ENCODE measurements at regions not wholly inside any gene's neighbourhood (a gene's known extent, or its start where the extent isn't known, plus 50 kb on each side); places are given as distances from the start of the nearest gene placed in this dataset.

- H3K27me3 Mint-ChIP-seq = no peaks in the 10 kb centered on the region
Observed at GRCh38 chr11:106333678-106334077, 256.2 kb downstream of the AASDHPPT start.

GRCh38 chr11:106344394-106344793 is 266.9 kb downstream of the AASDHPPT start:
- DNase-seq = no peak
- Mint-ChIP-seq H3K27me3 (no peaks in the 10 kb centered on the region), H3K36me3 (ENCODE audit: insufficient read depth) (no peaks in the 10 kb centered on the region), H3K4me3 (no peak overlapping the region), H3K27ac (no peak overlapping the region), H3K9me3 (peaks cover 3 to 9% of the 10 kb centered on the region in 2 donors), H3K4me1 (ENCODE audit: low read depth in 2 of 2) (no peaks in the 10 kb centered on the region)
- no peak for ATAC-seq (replicated peaks)

More at GRCh38 chr11:106333678-106334077, 256.2 kb downstream of the AASDHPPT start:
- Mint-ChIP-seq H3K9me3 (peaks cover 8 to 9% of the 10 kb centered on the region in 2 donors), H3K4me3 (no peak overlapping the region), H3K27ac (no peak overlapping the region), H3K36me3 (ENCODE audit: insufficient read depth) (no peaks in the 10 kb centered on the region), H3K4me1 (ENCODE audit: low read depth in 2 of 2) (no peaks in the 10 kb centered on the region)
- DNase-seq = no peak
- ATAC-seq (replicated peaks) = no peak

- no peaks in the 10 kb centered on the region for H3K27me3 Mint-ChIP-seq
- no peak for ATAC-seq (replicated peaks)
- no peak overlapping the region for H3K4me3 Mint-ChIP-seq
- no peaks in the 10 kb centered on the region for H3K36me3 Mint-ChIP-seq (ENCODE audit: insufficient read depth)
- no peak for DNase-seq
- H3K4me1 Mint-ChIP-seq (ENCODE audit: low read depth in 2 of 2) = no peaks in the 10 kb centered on the region
- H3K9me3 Mint-ChIP-seq = peaks cover 8 to 9% of the 10 kb centered on the region in 2 donors
- no peak overlapping the region for H3K27ac Mint-ChIP-seq
Observed at GRCh38 chr11:106344966-106345365, 267.5 kb downstream of the AASDHPPT start.

- no peak overlapping the region for H3K27ac Mint-ChIP-seq
- no peak for DNase-seq
- H3K27me3 Mint-ChIP-seq = no peaks in the 10 kb centered on the region
- no peaks in the 10 kb centered on the region for H3K4me1 Mint-ChIP-seq (ENCODE audit: low read depth in 2 of 2)
- ATAC-seq (replicated peaks) = no peak
- H3K36me3 Mint-ChIP-seq (ENCODE audit: insufficient read depth) = no peaks in the 10 kb centered on the region
- H3K4me3 Mint-ChIP-seq = no peak overlapping the region
- H3K9me3 Mint-ChIP-seq = peaks cover 5 to 16% of the 10 kb centered on the region in 2 donors
Observed at GRCh38 chr11:106353031-106353430, 275.6 kb downstream of the AASDHPPT start.

GRCh38 chr11:106369224-106369623 is 291.8 kb downstream of the AASDHPPT start:
- Mint-ChIP-seq H3K9me3 (no peaks in the 10 kb centered on the region), H3K4me1 (ENCODE audit: low read depth in 2 of 2) (no peaks in the 10 kb centered on the region), H3K36me3 (ENCODE audit: insufficient read depth) (no peaks in the 10 kb centered on the region), H3K4me3 (no peak overlapping the region), H3K27ac (no peak overlapping the region), H3K27me3 (no peaks in the 10 kb centered on the region)
- ATAC-seq (replicated peaks) (no peak), DNase-seq (no peak)

GRCh38 chr11:106378513-106379179 is 301.2 kb downstream of the AASDHPPT start:
- ATAC-seq (replicated peaks) = no peak
- H3K4me3 Mint-ChIP-seq = no peak overlapping the region
- H3K36me3 Mint-ChIP-seq (ENCODE audit: insufficient read depth) = no peaks in the 10 kb centered on the region
- H3K4me1 Mint-ChIP-seq (ENCODE audit: low read depth in 2 of 2) = no peaks in the 10 kb centered on the region
- H3K9me3 Mint-ChIP-seq = peaks cover 6 to 8% of the 10 kb centered on the region in 2 donors
- no peak overlapping the region for H3K27ac Mint-ChIP-seq
- DNase-seq = no peak
- H3K27me3 Mint-ChIP-seq = no peaks in the 10 kb centered on the region

- Mint-ChIP-seq H3K4me1 (ENCODE audit: low read depth in 2 of 2) (no peaks in the 10 kb centered on the region), H3K27me3 (no peaks in the 10 kb centered on the region)
- no peak for DNase-seq
Observed at GRCh38 chr11:106379265-106379664, 301.8 kb downstream of the AASDHPPT start.

GRCh38 chr11:106379712-106380111 is 302.2 kb downstream of the AASDHPPT start:
- H3K36me3 Mint-ChIP-seq (ENCODE audit: insufficient read depth) = no peaks in the 10 kb centered on the region
- no peaks in the 10 kb centered on the region for H3K27me3 Mint-ChIP-seq
- peaks cover 6 to 9% of the 10 kb centered on the region in 2 donors for H3K9me3 Mint-ChIP-seq
- ATAC-seq (replicated peaks) = no peak
- H3K4me3 Mint-ChIP-seq = no peak overlapping the region
- H3K27ac Mint-ChIP-seq = no peak overlapping the region
- no peaks in the 10 kb centered on the region for H3K4me1 Mint-ChIP-seq (ENCODE audit: low read depth in 2 of 2)
- DNase-seq = no peak

More at GRCh38 chr11:106379265-106379664, 301.8 kb downstream of the AASDHPPT start:
- Mint-ChIP-seq H3K9me3 (peaks cover 6 to 9% of the 10 kb centered on the region in 2 donors), H3K27ac (no peak overlapping the region), H3K4me3 (no peak overlapping the region), H3K36me3 (ENCODE audit: insufficient read depth) (no peaks in the 10 kb centered on the region)
- ATAC-seq (replicated peaks) = no peak

- DNase-seq (no peak), ATAC-seq (replicated peaks) (no peak)
- no peak overlapping the region for H3K27ac Mint-ChIP-seq
- H3K9me3 Mint-ChIP-seq = peaks cover 5 to 6% of the 10 kb centered on the region in 2 donors
- no peaks in the 10 kb centered on the region for H3K36me3 Mint-ChIP-seq (ENCODE audit: insufficient read depth)
- H3K4me3 Mint-ChIP-seq = no peak overlapping the region
- H3K27me3 Mint-ChIP-seq = no peaks in the 10 kb centered on the region
- no peaks in the 10 kb centered on the region for H3K4me1 Mint-ChIP-seq (ENCODE audit: low read depth in 2 of 2)
Observed at GRCh38 chr11:106381895-106382294, 304.4 kb downstream of the AASDHPPT start.

- no peak for ATAC-seq (replicated peaks)
- no peaks in the 10 kb centered on the region for H3K4me1 Mint-ChIP-seq (ENCODE audit: low read depth in 2 of 2)
- no peaks in the 10 kb centered on the region for H3K27me3 Mint-ChIP-seq
- H3K36me3 Mint-ChIP-seq (ENCODE audit: insufficient read depth) = no peaks in the 10 kb centered on the region
- H3K9me3 Mint-ChIP-seq = peaks cover 0 to 5% of the 10 kb centered on the region in 2 donors
- no peak overlapping the region for H3K4me3 Mint-ChIP-seq
- no peak for DNase-seq
- H3K27ac Mint-ChIP-seq = no peak overlapping the region
Observed at GRCh38 chr11:106384429-106384828, 307.0 kb downstream of the AASDHPPT start.

- H3K27ac Mint-ChIP-seq = no peak overlapping the region
- no peaks in the 10 kb centered on the region for H3K36me3 Mint-ChIP-seq (ENCODE audit: insufficient read depth)
- no peaks in the 10 kb centered on the region for H3K27me3 Mint-ChIP-seq
- no peak overlapping the region for H3K4me3 Mint-ChIP-seq
- H3K9me3 Mint-ChIP-seq = peaks cover 0 to 5% of the 10 kb centered on the region in 2 donors
- H3K4me1 Mint-ChIP-seq (ENCODE audit: low read depth in 2 of 2) = no peaks in the 10 kb centered on the region
- DNase-seq (no peak), ATAC-seq (replicated peaks) (no peak)
Observed at GRCh38 chr11:106386519-106386918, 309.1 kb downstream of the AASDHPPT start.

- ATAC-seq (replicated peaks) (no peak), DNase-seq (no peak)
- Mint-ChIP-seq H3K9me3 (peaks cover 0 to 5% of the 10 kb centered on the region in 2 donors), H3K4me1 (ENCODE audit: low read depth in 2 of 2) (no peaks in the 10 kb centered on the region), H3K27me3 (no peaks in the 10 kb centered on the region), H3K4me3 (no peak overlapping the region), H3K27ac (no peak overlapping the region), H3K36me3 (ENCODE audit: insufficient read depth) (no peaks in the 10 kb centered on the region)
Observed at GRCh38 chr11:106389101-106389500, 311.6 kb downstream of the AASDHPPT start.

- DNase-seq (no peak), ATAC-seq (replicated peaks) (no peak)
- no peaks in the 10 kb centered on the region for H3K4me1 Mint-ChIP-seq (ENCODE audit: low read depth in 2 of 2)
- H3K27me3 Mint-ChIP-seq = no peaks in the 10 kb centered on the region
- H3K27ac Mint-ChIP-seq = no peak overlapping the region
- no peaks in the 10 kb centered on the region for H3K36me3 Mint-ChIP-seq (ENCODE audit: insufficient read depth)
- H3K4me3 Mint-ChIP-seq = no peak overlapping the region
- H3K9me3 Mint-ChIP-seq = peaks cover 5 to 6% of the 10 kb centered on the region in 2 donors
Observed at GRCh38 chr11:106390078-106390477, 312.6 kb downstream of the AASDHPPT start.

GRCh38 chr11:106391771-106392420 is 314.4 kb downstream of the AASDHPPT start:
- Mint-ChIP-seq H3K4me3 (no peak overlapping the region), H3K36me3 (ENCODE audit: insufficient read depth) (no peaks in the 10 kb centered on the region), H3K9me3 (peaks cover 11 to 13% of the 10 kb centered on the region in 2 donors), H3K27me3 (no peaks in the 10 kb centered on the region), H3K4me1 (ENCODE audit: low read depth in 2 of 2) (no peaks in the 10 kb centered on the region), H3K27ac (no peak overlapping the region)
- DNase-seq (no peak), ATAC-seq (replicated peaks) (no peak)

Measured in effector memory CD8-positive, alpha-beta T cell (primary cell).